Ovary (tissue), 3 donors: ENCODE measurements at regions not wholly inside any gene's neighbourhood (a gene's known extent, or its start where the extent isn't known, plus 50 kb on each side); places are given as distances from the start of the nearest gene placed in this dataset.

Experiments
- CTCF ChIP-seq, 3 donors: fragments of 450-650 bp in 2 of 3; fragments of 200-600 bp in 1 of 3; IDR thresholded peaks; one replicate each; pipeline versions ENCODE4 v1.5.1 to v1.8.0; 2016 to 2022; ENCODE audit warnings: antibody characterized with exemption in 3 of 3, mild to moderate bottlenecking in 1 of 3
- POLR2A ChIP-seq: fragments of 450-650 bp; IDR thresholded peaks from one replicate; pipeline ENCODE4 v1.6.1; 2017; ENCODE audit warnings: antibody characterized with exemption, mild to moderate bottlenecking, moderate library complexity
- donor health status: DM: no; HTN: no; CAD: no.

DNA sequence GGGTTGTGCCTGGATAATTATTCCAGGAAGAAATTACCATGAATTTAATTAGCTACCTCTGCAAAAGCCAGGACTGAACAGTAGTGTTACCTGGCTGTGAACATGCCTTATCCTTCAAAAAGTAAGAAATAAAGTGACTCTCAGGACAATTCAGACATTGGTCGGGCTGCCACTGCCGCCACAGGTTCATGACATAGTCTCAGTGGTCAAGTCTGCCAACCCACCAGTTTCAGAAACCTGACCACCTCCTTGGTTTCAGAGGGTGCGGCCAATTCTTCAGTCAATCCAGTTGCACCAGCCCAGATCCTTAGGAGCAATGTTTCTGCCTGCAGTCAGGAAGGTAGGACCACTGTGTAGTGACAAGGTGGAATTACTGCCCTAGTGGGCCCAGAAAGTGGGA is 593.1 kb upstream of the DAB2 start:
- no peak for TF ChIP-seq POLR2A
- no peak for TF ChIP-seq CTCF (IDR thresholded peaks at IDR 0.05)
